GM13977 (cell line): ENCODE measurements at regions not wholly inside any gene's neighbourhood (a gene's known extent, or its start where the extent isn't known, plus 50 kb on each side); places are given as distances from the start of the nearest gene placed in this dataset.

ENCODE experiments used
- DNase-seq: peaks from one replicate; pipeline ENCODE4 v3.0.0; 2012; ENCODE audit warnings: low spot score
- CTCF ChIP-seq: IDR thresholded peaks from 2 replicates; pipeline ENCODE4 v1.5.1; 2012; ENCODE audit warnings: mild to moderate bottlenecking, control low read depth; ENCODE audit not compliant: insufficient read depth; ENCODE audit errors: extremely low read depth, missing control alignments
- in situ Hi-C: fragments of 300-500 bp; cut with MboI; formaldehyde crosslinking; loops from one replicate; pipeline ENCODE4 v1.12.0; 2022; ENCODE audit warnings: low sequenced_read_pairs, low pct_unique_long_range_greater_than_20kb, mixed read lengths, inconsistent platforms; ENCODE audit not compliant: unreplicated experiment

- TF ChIP-seq CTCF: no peak
- in situ Hi-C loops: no loop called here
These were observed 236.4 kb downstream of the PPP1R2C start for GRCh38 chrX:42541554-42541953.

GRCh38 chrX:42540146-42540545 lies 237.8 kb downstream of the PPP1R2C start:
- no peak for TF ChIP-seq CTCF
- DNase-seq: no peak
- in situ Hi-C loops: no loop called here

More at GRCh38 chrX:42541554-42541953, 236.4 kb downstream of the PPP1R2C start:
- no peak for DNase-seq

- TF ChIP-seq CTCF: no peak
- in situ Hi-C loops: no loop called here
- DNase-seq: no peak
These were observed 239.6 kb downstream of the PPP1R2C start for GRCh38 chrX:42538405-42538804.

GRCh38 chrX:42536286-42536685 lies 241.7 kb downstream of the PPP1R2C start:
- no peak for TF ChIP-seq CTCF
- no peak for DNase-seq
- in situ Hi-C loops: no loop called here

GRCh38 chrX:42535233-42535632 lies 242.7 kb downstream of the PPP1R2C start:
- no peak for TF ChIP-seq CTCF
- DNase-seq: no peak
- in situ Hi-C loops: no loop called here

GRCh38 chrX:42533761-42534160 lies 244.2 kb downstream of the PPP1R2C start:
- in situ Hi-C loops: no loop called here
- DNase-seq: no peak
- no peak for TF ChIP-seq CTCF

GRCh38 chrX:42531441-42531840 lies 246.5 kb downstream of the PPP1R2C start:
- DNase-seq: no peak
- TF ChIP-seq CTCF: no peak
- in situ Hi-C loops: no loop called here
